OCI-LY7 (cell line): ENCODE measurements at regions not wholly inside any gene's neighbourhood (a gene's known extent, or its start where the extent isn't known, plus 50 kb on each side); places are given as distances from the start of the nearest gene placed in this dataset.

Experiments used
- EZH2phosphoT487 ChIP-seq: fragments of 200-600 bp; sonication (generic); IDR thresholded peaks from 2 replicates; pipeline ENCODE4 v1.6.1; 2018; ENCODE audit warnings: low read depth, borderline replicate concordance, mild to moderate bottlenecking, mixed run types, antibody characterized with exemption, low read length, moderate library complexity, mixed read lengths
- TF ChIP-seq, protein P1 (sequence below): fragments of 200-600 bp; sonication (generic); conservative IDR thresholded peaks from 2 replicates; pipeline ENCODE4 v1.5.1; 2014; ENCODE audit warnings: mild to moderate bottlenecking, antibody characterized with exemption, low read length, moderate library complexity, mixed read lengths

DNA sequence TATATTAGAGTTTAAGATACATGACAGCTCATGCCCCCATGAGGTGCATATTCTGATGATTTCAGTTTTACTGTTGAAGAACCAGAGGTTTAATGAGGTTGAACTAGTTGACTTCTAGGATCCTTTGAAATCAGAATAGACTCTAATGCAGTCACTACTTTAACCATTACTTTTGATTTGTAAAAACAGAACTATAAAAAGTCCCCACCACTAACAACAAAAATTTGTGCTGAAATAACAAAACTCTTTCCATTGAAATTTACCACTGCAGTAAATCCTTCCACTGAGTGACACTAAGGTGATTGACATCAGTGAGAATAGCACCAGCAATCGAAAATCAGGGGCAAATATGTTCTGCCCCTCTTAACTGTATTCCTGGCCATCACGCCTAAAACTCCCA, 214.1 kb downstream of the SHQ1 start:
- TF ChIP-seq, protein P1, sequence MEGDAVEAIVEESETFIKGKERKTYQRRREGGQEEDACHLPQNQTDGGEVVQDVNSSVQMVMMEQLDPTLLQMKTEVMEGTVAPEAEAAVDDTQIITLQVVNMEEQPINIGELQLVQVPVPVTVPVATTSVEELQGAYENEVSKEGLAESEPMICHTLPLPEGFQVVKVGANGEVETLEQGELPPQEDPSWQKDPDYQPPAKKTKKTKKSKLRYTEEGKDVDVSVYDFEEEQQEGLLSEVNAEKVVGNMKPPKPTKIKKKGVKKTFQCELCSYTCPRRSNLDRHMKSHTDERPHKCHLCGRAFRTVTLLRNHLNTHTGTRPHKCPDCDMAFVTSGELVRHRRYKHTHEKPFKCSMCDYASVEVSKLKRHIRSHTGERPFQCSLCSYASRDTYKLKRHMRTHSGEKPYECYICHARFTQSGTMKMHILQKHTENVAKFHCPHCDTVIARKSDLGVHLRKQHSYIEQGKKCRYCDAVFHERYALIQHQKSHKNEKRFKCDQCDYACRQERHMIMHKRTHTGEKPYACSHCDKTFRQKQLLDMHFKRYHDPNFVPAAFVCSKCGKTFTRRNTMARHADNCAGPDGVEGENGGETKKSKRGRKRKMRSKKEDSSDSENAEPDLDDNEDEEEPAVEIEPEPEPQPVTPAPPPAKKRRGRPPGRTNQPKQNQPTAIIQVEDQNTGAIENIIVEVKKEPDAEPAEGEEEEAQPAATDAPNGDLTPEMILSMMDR, result no peak
- TF ChIP-seq EZH2phosphoT487, result no peak
